HG02678 (cell line): ENCODE measurements at regions not wholly inside any gene's neighbourhood (a gene's known extent, or its start where the extent isn't known, plus 50 kb on each side); places are given as distances from the start of the nearest gene placed in this dataset.

Experiments used
- ATAC-seq: cut with Tn5 transposase; IDR thresholded peaks from one replicate; pipeline ENCODE4 v1.9.1; 2021; ENCODE audit warnings: mild to moderate bottlenecking, moderate library complexity; ENCODE audit not compliant: unreplicated experiment

- no peak for ATAC-seq
These were observed 499.6 kb downstream of the MIAT start for GRCh38 chr22:27156821-27157489.

DNA sequence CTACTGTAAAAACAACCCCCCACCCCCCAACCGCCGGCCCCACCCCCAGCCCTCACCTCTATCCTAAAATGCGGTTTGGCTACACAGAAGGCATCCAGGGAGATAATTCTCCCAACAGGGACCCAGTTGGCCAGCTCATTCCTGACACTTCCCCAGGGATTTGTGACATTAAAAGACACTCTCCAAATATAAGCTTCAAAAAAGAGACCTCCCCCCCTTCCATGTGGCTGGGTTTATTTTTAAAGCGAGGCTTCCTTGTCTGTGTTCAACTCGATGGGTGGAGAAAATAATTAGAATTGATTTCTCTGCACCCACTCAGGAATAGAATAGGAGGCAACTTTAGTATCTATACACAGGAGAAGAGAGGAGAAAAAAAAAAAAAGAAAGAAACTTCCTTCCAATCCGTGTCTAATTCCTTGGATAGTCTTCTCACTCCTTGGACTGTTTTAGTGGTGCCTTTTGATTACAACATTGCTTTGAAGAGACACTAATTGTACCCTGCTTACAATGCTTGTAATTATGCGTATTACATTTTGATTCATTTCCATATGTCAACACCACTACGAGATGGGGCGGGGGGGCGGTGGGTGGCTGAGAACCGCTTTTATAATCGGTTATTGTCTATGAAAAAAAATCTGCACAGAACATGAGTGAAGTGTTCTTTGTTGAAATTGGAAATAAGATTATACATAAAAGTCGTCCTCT is 500.4 kb downstream of the MIAT start:
- no peak for ATAC-seq

DNA sequence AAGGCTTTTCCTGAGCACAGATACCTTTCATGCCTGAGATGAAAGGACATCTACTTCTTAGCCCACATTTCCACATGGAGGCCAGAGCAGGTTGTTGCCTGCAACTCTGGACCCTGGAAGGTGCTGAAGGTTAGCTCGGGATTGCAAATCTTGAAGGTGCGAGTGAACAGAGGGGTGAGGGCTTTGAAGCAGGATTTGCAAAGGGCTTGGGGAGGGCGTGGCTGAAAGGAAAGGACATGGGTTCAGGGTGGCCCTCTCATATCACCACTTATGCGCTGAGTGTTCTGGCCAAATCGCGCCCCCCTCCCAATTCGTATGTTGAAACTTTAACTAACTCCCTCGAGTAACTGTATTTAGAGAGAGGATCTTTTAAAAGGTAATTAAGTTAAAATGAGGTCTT is 501.6 kb downstream of the MIAT start:
- no peak for ATAC-seq

GRCh38 chr22:27159716-27160295 is 502.4 kb downstream of the MIAT start:
- no peak for ATAC-seq

- ATAC-seq = no peak
These were observed 506.1 kb downstream of the MIAT start for GRCh38 chr22:27163162-27164137.

DNA sequence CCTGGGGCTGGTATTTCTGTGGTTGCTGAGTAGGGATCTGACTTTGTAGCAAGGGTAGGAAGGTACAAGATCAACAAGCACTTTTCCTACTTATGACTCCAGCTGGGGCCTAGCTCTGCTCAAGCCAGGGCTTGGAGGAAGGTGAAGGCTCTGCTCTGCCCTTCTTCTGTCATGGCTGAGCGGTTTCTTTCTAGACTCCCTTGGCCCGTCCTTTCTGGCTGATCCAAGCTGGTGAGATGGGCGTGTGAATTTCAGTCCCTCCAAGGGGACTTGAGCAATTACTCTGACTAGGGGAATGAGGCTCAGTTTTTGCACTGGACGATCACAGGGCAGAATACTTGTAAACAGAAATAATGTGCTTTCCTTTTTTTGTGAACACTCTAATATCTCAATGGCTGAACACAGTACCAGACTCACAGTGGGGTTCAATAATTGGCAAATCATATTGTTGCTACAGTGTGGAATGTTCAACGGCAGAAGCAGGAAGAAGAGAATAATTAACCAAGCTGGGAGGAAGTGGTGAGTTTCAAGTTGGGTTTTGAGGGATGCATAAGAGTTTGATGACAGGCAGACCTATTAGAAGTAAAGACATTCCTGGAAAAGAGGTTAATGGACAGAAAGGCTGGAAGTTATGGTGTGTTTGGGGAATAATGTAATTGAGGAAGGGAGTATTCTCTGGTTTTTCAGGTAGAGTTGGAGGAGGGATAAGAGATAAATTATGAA is 507.6 kb downstream of the MIAT start:
- no peak for ATAC-seq

DNA sequence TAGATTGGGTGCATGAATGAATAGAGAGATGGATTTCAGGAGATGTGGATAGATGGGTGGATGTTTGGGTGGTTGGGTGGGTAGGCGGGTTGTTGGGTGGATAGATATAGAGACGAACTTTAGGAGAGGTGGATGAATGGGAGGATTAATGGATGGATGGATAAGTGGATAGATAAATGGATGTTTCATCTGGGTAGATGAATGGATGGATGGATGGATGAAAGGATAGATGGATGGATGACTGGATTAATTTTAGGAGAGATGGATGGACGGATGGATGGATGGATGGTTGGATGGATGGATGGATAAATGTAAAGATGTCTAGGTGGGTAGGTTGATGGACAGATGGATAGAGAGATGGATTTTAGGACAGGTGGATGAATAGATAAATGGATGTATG is 511.3 kb downstream of the MIAT start:
- ATAC-seq = no peak

- ATAC-seq = no peak
These were observed 513.1 kb downstream of the MIAT start for GRCh38 chr22:27170491-27170890.

DNA sequence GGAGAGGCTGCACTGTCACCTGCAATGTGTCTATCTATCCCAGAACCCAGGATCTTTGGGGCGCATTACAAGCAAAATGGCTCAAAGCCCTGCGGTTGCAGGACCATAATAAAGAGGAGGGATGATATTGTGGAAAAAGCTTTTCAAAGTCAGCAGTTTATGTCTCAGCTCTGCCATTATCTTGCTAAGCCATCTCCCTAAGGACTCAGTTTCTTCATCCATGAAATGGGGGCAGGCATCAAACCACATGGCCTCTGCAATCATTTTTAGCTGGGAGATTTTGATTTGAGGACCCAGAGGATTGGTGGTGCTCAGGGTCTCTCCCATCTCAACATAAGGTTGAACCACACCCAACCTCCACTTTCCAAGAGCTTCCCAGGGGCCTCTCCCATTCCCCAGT is 513.8 kb downstream of the MIAT start:
- ATAC-seq = no peak

DNA sequence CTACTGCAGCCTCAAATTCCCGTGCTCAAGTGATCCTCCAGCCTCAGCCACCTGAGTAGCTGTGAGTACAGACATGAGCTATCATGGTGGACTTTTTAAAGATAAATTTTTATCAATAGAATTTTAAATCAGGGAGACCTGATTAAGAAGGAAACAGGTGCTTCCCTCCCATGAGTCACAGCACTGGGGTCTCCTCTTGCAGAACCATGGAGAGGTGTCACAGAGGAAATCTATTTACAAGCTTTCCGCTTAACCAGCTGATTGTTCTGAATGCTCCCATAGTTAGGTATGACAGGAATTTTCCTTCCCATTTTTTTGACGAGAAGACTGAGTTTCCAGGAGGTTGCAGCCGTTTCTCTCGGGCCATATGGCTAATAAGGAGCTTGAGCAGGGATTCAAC is 516.1 kb downstream of the MIAT start:
- ATAC-seq = no peak

- no peak for ATAC-seq
These were observed 517.8 kb downstream of the MIAT start for GRCh38 chr22:27175021-27175838.

DNA sequence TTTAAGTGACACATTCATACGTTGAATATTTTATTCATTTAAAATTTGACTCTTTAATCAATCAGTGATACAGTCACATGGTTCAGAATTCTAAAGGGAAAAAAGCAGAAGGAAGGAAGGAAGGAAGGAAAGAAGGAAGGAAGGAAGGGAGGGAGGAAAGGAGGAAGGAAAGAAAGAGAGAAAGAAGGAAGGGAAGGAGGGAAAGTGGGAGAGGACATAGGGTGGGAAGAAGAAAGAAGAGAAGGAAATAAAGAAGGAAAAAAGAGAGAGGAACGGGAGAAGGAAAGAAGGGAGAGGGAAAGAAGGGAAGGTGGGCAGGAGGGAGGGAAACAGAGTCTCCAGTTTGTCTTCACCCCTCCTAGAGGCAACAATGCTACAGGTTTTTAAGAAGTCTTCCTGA is 518.6 kb downstream of the MIAT start:
- ATAC-seq = no peak

DNA sequence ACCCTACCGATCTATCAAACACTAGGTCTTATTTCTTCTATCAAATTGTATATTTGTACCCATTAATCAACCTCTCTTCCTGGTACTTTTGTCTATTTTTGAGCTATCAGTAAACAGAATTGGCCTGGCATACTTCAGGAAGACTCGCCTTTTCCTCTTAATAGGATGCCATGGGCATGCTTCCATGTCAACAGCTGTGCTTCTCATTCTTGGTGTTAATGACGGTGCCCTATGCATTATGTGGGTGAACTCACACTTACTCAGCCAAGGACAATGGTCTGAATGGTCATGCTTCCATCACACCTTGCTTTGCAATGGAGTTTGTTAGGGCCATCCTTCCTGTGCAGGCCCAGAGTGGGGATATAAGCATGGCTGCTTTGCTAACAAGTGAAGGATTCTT is 521.8 kb downstream of the MIAT start:
- no peak for ATAC-seq

GRCh38 chr22:27181537-27181936 is 524.1 kb downstream of the MIAT start:
- ATAC-seq = no peak

GRCh38 chr22:27183474-27183873 is 526.1 kb downstream of the MIAT start:
- ATAC-seq = no peak

GRCh38 chr22:27185099-27185709 is 527.8 kb downstream of the MIAT start:
- ATAC-seq = no peak

- no peak for ATAC-seq
These were observed 528.4 kb downstream of the MIAT start for GRCh38 chr22:27185760-27186302.

DNA sequence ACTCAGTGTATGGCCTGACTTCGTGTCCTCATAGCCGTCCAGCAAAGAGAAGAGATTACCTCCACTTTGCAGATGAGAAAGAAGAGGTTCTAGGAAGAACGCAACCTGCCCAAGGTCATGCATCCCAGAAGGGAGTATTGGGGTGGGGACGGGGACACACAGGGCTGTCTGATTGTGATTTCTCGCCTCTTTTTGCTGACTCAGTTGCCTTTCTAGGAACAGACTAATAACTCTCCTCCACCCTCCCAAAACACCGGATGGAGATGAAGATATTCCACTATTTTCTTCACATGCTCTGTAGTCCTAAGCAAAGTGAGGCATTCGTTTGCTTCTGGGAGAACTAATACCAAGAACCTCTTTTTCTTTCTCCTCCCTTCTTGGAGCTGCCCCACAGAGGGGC is 529.3 kb downstream of the MIAT start:
- ATAC-seq = no peak
